ENCODE measurements at regions not wholly inside any gene's neighbourhood (a gene's known extent, or its start where the extent isn't known, plus 50 kb on each side); places are given as distances from the start of the nearest gene placed in this dataset.
"Not testable (repeated sequence)": the region's sequence is repeated elsewhere in the genome, so short reads cannot be mapped to it uniquely, and the experiment has no call there.

DNA sequence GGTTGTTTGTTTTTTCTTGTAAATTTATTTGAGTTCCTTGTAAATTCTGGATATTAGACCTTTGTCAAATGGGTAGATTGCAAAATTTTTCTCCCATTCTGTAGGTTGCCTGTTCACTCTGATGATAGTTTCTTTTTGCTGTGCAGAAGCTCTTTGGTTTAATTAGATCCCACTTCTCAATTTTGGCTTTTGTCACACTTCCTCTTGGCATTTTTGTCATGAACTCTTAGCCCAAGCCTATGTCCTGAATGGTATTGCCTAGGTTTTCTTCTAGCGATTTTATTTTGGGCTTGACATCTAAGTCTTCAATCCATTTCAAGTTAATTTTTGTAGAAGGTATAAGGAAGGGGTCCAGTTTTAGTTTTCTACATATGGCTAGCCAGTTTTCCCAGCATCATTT, 82.8 kb upstream of the PHACTR1 start:
- DNase-seq: not testable (repeated sequence)

DNA sequence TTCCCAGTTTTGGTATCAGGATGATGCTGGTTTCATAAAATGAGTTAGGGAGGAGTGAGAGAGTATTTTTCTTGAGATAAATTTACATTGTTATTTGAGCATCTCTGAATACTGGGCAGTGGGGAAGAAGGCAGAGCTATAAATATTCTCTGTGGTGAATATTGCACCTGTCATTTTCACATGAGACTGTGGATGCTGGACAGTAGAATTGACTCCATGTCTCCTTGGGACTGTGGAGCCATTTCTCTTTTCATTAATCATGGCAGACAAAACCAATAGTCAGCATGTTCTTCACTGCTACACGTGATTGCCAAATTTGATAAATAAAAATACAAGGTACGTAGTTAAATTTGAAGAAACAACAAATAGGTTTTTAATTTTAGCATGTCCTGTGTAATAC, 81.2 kb upstream of the PHACTR1 start:
- no peak for DNase-seq

DNA sequence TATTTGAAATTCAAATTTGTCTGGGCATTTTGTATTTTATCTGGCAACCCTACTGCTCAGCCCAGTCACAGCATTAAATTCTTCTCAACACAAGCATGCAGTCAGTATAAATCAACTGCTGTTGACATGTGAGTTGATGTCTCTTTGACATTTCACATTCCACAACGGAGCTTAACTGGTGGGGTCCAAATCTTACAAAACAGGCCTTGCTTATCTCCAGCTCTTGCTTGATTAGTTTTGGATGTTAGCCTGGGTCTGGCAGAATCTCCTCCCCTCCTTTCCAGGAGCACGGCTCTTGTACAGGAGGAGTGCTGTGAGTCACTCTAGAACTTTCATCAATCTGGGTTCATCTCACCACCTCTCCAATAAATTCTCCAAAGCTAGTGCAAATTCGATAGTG, 80.8 kb upstream of the PHACTR1 start:
- no peak for DNase-seq

DNA sequence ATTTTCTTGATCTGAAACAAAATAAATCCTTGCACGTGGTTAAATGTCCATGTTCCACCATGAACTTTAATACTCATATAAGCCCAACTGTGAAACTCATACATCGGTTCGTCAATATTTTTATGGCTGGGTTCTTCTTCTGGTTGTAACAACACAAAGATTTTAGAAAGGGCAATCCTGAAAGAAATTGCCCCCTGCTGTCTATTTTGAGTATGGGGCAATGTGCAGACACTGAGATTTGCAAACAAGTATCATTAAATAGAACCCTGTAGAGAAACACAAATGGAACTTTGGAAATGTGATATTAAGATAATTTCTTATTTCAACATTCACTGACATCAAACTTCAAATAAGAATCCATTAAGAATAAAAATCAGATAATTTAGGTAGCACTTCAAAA, 80.2 kb upstream of the PHACTR1 start:
- no peak for DNase-seq

DNA sequence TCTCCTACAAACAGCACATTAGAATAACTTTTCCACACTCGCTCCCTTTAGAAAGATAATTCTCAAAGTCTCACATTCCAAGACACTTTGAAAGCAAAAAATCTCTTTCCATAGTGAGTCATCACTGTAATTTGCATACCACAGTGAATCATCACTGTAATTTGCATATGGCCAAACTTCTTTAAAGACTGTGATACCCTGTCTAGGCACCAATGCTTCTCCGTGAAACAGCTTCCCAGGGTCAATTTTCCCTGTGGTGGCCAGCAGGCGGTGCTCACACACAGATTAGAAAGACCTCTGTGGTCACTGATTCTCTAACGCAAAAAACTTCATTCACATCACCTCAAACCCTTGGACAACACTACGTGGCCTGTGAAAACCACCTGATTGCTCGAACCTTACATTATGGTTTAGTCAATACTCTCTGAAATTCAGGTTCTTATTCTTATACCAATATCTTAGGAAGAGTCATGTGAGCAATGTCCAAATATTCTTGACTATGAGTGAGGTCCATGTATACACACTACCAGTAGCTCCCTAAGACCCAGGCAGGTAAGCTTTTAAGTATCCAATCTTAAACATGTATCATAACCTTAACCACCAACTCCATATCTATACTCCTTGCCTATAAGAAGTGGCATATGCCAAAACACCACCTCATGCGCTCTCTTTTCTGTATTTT, 78.5 kb upstream of the PHACTR1 start:
- DNase-seq: peak; percentile 54

DNA sequence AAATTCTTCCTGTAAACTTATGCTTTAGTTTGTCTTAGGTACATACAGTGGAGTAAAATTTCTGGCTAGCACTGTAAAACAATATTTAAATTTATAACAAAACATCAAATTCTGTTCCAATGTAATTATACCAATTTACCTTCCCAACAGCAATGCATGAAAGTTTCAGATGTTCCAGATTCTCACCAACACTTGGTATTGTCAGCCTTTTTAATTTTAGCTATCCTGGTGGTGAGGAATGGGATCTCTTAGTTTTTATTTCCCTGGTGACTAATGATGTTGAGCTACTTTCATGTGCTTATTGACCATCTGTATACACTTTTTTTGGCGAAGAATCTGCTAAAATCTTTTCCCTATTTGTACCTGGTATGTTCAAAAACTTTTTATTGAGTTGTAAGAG, 76.1 kb upstream of the PHACTR1 start:
- no peak for DNase-seq

DNA sequence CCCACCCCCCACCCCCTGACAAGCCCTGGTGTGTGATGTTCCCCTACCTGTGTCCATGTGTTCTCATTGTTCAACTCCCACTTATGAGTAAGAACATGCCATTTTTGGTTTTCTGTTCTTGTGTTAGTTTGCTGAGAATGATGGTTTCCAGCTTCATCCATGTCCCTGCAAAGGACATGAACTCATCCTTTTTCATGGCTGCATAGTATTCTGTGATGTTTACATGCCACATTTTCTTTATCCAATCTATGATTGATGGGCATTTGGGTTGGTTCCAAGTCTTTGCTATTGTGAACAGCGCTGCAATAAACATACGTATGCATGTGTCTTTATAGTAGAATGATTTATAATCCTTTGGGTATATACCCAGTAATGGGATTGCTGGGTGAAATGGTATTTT, 74.8 kb upstream of the PHACTR1 start:
- not testable (repeated sequence) for DNase-seq

DNA sequence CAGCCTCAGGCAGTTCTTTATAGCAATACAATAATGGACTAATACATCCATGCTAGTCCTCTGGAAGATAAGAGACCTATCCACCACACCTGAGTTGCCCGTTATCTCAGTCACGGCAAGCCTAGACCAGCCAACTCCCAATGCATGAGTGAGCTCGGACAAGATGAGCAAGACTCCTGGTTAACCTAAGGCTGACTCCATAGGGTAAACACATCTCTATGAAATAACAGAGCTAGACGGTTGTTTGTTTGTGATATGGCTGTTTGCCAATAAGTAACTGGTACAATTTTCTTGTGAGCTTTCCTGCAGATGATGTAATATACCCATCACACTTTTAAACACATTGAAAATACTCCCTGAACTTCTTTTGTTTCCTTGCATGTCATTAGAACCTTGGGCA, 70.6 kb upstream of the PHACTR1 start:
- no peak for DNase-seq

DNA sequence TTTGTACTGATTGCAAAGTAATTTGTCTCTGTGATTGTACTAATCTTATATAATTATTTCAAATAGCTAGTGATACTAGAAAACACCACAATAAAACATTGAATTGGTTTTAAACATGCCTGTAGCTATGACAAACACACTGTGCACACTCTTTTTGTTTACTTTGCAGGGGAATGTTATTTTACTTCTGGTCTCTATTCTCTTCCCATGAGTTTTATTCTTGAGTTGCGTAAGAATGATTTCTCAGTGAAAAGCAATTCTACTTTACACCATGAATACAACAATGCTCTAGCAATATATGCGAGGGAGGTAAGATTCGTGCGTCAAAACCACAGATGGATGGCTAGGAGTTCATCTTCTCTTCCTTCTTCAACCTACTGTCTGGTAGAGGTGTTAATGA, 68.4 kb upstream of the PHACTR1 start:
- DNase-seq: no peak

DNA sequence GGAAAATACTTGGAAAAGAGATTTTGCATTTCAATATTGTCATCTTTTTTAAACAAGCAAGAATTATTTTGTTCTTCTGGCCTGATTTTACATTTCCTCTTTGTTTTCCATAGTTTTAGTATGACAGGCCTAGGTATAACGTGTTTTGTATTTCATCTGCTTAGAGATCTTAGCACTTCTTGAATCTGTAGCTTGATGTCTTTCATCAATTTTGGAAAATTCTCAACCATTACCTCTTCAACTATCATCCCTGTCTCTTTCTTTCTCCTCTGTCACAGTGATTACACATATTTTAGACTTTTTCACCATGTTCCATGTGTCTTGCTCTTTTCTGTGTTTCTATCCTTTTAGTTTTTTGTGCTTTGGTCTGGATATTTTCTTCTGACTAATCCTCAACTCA, 67.2 kb upstream of the PHACTR1 start:
- no peak for DNase-seq

DNA sequence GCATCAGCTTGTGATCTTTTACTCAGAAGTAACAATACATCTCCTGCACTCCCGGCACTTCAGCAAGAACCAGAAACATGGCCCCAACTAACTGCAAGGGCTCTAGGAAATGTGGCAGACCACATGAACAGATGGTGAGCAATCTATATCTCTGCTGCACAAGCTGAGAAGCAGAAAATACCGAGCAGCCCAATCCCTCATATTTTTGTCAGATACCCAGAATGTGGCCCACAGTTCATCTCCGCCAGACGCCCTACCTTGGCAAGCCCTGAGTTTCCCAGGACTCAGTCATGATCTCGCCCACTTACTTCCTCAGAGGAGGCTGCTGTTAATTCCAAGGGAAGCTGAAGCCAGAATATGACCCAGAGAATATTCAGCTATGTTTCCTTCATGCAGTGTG, 63.1 kb upstream of the PHACTR1 start:
- DNase-seq: no peak

DNA sequence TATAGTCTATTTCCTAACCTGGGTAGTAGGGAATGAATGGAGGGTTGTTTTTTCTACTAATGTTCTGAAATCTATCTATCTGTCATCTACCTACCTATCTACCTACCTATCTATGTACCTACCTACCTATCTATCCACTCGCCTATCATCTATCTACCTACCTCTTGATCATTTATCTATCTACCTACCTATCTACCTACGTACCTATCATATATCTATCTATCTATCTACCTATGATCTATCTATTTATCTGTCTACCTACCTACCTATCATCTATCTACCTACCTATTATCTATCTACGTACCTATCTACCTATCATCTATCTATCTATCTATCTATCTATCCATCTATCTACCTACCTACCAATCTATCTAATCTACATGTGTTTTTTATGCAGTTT, 62.5 kb upstream of the PHACTR1 start:
- no peak for DNase-seq

DNA sequence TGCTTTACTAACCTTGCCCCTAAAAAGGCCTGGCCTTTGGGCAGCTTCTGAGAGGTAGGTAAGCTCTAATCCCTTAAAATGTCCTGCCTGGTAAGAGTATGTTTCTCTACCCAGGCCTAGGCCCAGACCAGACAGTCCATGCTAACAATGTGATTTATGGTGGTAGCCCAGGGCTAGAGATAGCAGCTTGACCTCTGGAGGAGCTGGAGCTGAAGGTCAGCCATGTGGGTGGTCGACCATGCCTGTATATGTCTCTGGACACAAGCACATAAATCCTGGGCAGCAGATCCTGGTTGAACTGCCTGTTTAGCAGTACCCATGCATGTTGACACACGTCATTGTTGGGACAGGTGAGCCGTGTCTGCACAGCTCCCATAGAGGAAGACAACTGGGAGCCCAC, 62.1 kb upstream of the PHACTR1 start:
- DNase-seq: no peak

DNA sequence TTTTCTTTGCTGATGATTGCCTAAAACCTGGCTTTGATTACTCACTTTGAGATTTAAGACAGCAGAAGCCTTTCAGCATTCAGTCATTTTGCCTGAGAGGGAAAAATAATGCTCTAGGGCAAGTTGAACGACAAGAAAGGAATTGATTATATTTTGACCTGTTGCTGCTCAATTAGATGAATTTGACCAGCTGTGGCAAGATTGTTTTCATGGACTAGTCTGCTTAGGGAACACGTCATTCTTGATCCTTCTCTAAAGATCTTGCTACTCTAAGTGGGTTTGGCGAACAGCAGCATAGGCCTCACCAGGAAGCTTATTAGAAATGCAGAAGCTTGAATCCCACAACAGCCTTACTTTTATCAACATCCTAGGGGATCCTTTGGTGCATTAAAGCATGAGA, 59.7 kb upstream of the PHACTR1 start:
- no peak for DNase-seq

DNA sequence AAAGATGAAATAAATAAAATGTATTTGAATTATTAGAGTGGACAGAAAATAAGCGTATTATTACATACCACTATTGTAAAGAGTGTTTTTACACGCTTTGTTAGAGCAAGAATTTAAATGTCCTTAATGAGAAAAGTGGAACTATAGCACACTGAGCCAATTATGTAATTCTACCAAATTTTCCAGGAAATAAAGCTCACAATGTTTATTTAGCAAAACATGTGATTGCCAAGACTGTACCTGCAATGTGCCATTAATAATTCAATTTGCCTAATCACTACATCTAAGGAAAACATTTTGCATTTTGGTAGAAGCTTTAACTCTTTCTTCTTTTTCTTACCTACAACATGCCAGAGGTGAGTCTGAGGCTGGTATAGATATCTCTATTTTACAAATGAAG, 58.7 kb upstream of the PHACTR1 start:
- DNase-seq: no peak

DNA sequence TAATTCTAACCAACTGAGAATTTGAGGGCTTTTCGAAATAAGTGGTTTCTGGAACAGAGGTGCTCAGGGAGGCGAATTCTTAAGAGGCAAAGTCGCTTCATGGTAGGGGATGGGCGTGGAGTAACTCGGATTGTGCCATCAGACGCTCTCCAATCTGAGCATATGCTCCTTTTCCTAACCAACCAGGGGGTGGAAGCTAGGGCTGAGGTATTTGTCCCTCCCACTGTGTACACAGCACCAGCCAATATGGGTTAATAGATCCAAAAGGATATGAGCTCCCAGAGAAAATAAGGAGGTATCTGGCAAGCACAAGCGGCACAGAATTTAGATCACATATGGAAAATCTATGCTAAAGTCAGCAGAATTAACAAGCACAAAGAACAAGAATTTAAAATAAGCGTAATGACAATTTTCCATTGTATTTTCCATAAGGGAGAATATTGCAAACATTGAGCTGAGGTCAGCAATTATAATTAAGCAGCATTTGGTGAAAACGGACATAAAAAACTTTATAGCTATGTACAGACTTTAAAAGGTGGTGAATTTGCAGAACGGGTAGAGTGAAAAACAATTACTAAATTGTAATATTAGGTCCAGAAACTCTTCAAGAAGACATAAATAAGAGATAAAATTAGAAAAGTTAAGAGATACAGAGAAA, 55.0 kb upstream of the PHACTR1 start:
- no peak for DNase-seq

Measured in activated CD4-positive, alpha-beta T cell treated with anti-CD3 and anti-CD28 coated beads, Interleukin-2, amount 50 U/mL, for 16 hours (primary cell).